Esophagus (tissue), 2 donors: ENCODE measurements at regions not wholly inside any gene's neighbourhood (a gene's known extent, or its start where the extent isn't known, plus 50 kb on each side); places are given as distances from the start of the nearest gene placed in this dataset.

Experiments used
- H3K27ac ChIP-seq, 2 donors: one replicate each; pipeline ENCODE4 v1.5.1; 2013; ENCODE audit warnings: low read depth in 2 of 2, mild to moderate bottlenecking in 2 of 2, inconsistent platforms in 1 of 2, low read length in 1 of 2, moderate library complexity in 1 of 2
- H3K27me3 ChIP-seq, 2 donors: one replicate each; pipeline ENCODE4 v1.6.1; 2013; ENCODE audit warnings: low read length in 2 of 2, control low read depth in 1 of 2, mild to moderate bottlenecking in 1 of 2; ENCODE audit not compliant: insufficient read depth in 2 of 2, control insufficient read depth in 1 of 2
- H3K36me3 ChIP-seq, 2 donors: one replicate each; pipeline ENCODE4 v1.6.1; 2013; ENCODE audit warnings: low read length in 1 of 2; ENCODE audit not compliant: control insufficient read depth in 2 of 2, insufficient read depth in 2 of 2
- H3K4me1 ChIP-seq, 2 donors: one replicate each; pipeline ENCODE4 v1.6.1; 2013; ENCODE audit warnings: low read length in 1 of 2; ENCODE audit not compliant: control insufficient read depth in 2 of 2, insufficient read depth in 2 of 2
- H3K4me3 ChIP-seq, 2 donors: one replicate each; pipeline ENCODE4 v1.5.1; 2013; ENCODE audit warnings: low read length in 2 of 2, mild to moderate bottlenecking in 2 of 2, low read depth in 1 of 2, moderate library complexity in 1 of 2
- H3K9me3 ChIP-seq, 2 donors: one replicate each; pipeline ENCODE4 v1.6.1; 2013; ENCODE audit warnings: mild to moderate bottlenecking in 2 of 2, low read depth in 1 of 2, low read length in 1 of 2, moderate library complexity in 1 of 2; ENCODE audit not compliant: control insufficient read depth in 2 of 2, insufficient read depth in 1 of 2
- WGBS, 2 donors: extraction: QIAGEN DNeasy Blood & Tissue Kit; methylation state at CpG; one replicate each; pipeline ENCODE4 v1.1.7; 2013; 5-methylcytosine and 5-hydroxymethylcytosine counted together
- donor health status: healthy with polysubstance abuse.
- donor health status: Bipolar disorder and iron deficiency.

- Histone ChIP-seq H3K36me3 (no peaks in the 10 kb centered on the region), H3K27me3 (no peaks in the 10 kb centered on the region), H3K4me1 (no peaks in the 10 kb centered on the region), H3K27ac (no peak overlapping the region), H3K4me3 (no peak overlapping the region), H3K9me3 (no peaks in the 10 kb centered on the region)
- WGBS, 2 donors: 86 to 100% methylated on average over 1 of the region's 1 CpG
These were observed 264.9 kb upstream of the FMN2 start for GRCh38 chr1:239826736-239827135.

GRCh38 chr1:239829535-239829934 lies 262.1 kb upstream of the FMN2 start:
- H3K36me3 ChIP-seq: no peaks in the 10 kb centered on the region
- no peaks in the 10 kb centered on the region for H3K27me3 ChIP-seq
- no peaks in the 10 kb centered on the region for H3K9me3 ChIP-seq
- H3K4me3 ChIP-seq: no peak overlapping the region
- no peak overlapping the region for H3K27ac ChIP-seq
- H3K4me1 ChIP-seq: no peaks in the 10 kb centered on the region
- 88 to 96% methylated on average over 1 of the region's 1 CpG for WGBS, 2 donors

- WGBS, 2 donors: 64 to 67% methylated on average over 5 of the region's 5 CpGs
These were observed 259.9 kb upstream of the FMN2 start for GRCh38 chr1:239831577-239832355.

GRCh38 chr1:239833723-239834122 lies 258.0 kb upstream of the FMN2 start:
- Histone ChIP-seq H3K27me3 (no peaks in the 10 kb centered on the region), H3K9me3 (no peaks in the 10 kb centered on the region), H3K36me3 (no peaks in the 10 kb centered on the region), H3K4me3 (no peak overlapping the region), H3K4me1 (no peaks in the 10 kb centered on the region), H3K27ac (no peak overlapping the region)
- WGBS, 2 donors: 18 to 22% methylated on average over 2 of the region's 2 CpGs

More at GRCh38 chr1:239831577-239832355, 259.9 kb upstream of the FMN2 start:
- Histone ChIP-seq H3K4me3 (no peak overlapping the region), H3K4me1 (no peaks in the 10 kb centered on the region), H3K36me3 (no peaks in the 10 kb centered on the region), H3K27ac (no peak overlapping the region), H3K27me3 (no peaks in the 10 kb centered on the region), H3K9me3 (no peaks in the 10 kb centered on the region)

- H3K27me3 ChIP-seq: no peaks in the 10 kb centered on the region
- no peak overlapping the region for H3K27ac ChIP-seq
- H3K36me3 ChIP-seq: no peaks in the 10 kb centered on the region
- 80 to 84% methylated on average over 7 of the region's 7 CpGs for WGBS, 2 donors
- H3K4me1 ChIP-seq: no peaks in the 10 kb centered on the region
- no peak overlapping the region for H3K4me3 ChIP-seq
- no peaks in the 10 kb centered on the region for H3K9me3 ChIP-seq
These were observed 255.7 kb upstream of the FMN2 start for GRCh38 chr1:239835946-239836440.

- H3K27me3 ChIP-seq: no peaks in the 10 kb centered on the region
- no peaks in the 10 kb centered on the region for H3K36me3 ChIP-seq
- no peaks in the 10 kb centered on the region for H3K4me1 ChIP-seq
- no peaks in the 10 kb centered on the region for H3K9me3 ChIP-seq
- no peak overlapping the region for H3K27ac ChIP-seq
- WGBS, 2 donors: 89 to 96% methylated on average over 1 of the region's 1 CpG
- no peak overlapping the region for H3K4me3 ChIP-seq
These were observed 251.3 kb upstream of the FMN2 start for GRCh38 chr1:239840336-239840735.

GRCh38 chr1:239840790-239841189 lies 250.9 kb upstream of the FMN2 start:
- no peaks in the 10 kb centered on the region for H3K27me3 ChIP-seq
- H3K9me3 ChIP-seq: no peaks in the 10 kb centered on the region
- H3K4me1 ChIP-seq: no peaks in the 10 kb centered on the region
- H3K27ac ChIP-seq: no peak overlapping the region
- WGBS, 2 donors: 70 to 73% methylated on average over 3 of the region's 3 CpGs
- H3K4me3 ChIP-seq: no peak overlapping the region
- no peaks in the 10 kb centered on the region for H3K36me3 ChIP-seq

GRCh38 chr1:239841631-239842030 lies 250.1 kb upstream of the FMN2 start:
- WGBS, 2 donors: 95 to 97% methylated on average over 2 of the region's 2 CpGs
- H3K4me3 ChIP-seq: no peak overlapping the region
- H3K27me3 ChIP-seq: no peaks in the 10 kb centered on the region
- no peak overlapping the region for H3K27ac ChIP-seq
- H3K36me3 ChIP-seq: no peaks in the 10 kb centered on the region
- H3K4me1 ChIP-seq: no peaks in the 10 kb centered on the region
- H3K9me3 ChIP-seq: no peaks in the 10 kb centered on the region

GRCh38 chr1:239843541-239843940 lies 248.1 kb upstream of the FMN2 start:
- Histone ChIP-seq H3K4me1 (no peaks in the 10 kb centered on the region), H3K27me3 (no peaks in the 10 kb centered on the region), H3K36me3 (no peaks in the 10 kb centered on the region), H3K9me3 (no peaks in the 10 kb centered on the region), H3K27ac (no peak overlapping the region), H3K4me3 (no peak overlapping the region)
- 67 to 70% methylated on average over 2 of the region's 2 CpGs for WGBS, 2 donors

GRCh38 chr1:239844833-239845232 lies 246.8 kb upstream of the FMN2 start:
- 83 to 89% methylated on average over 1 of the region's 1 CpG for WGBS, 2 donors
- no peaks in the 10 kb centered on the region for H3K27me3 ChIP-seq
- H3K4me3 ChIP-seq: no peak overlapping the region
- no peaks in the 10 kb centered on the region for H3K9me3 ChIP-seq
- H3K36me3 ChIP-seq: no peaks in the 10 kb centered on the region
- H3K27ac ChIP-seq: no peak overlapping the region
- no peaks in the 10 kb centered on the region for H3K4me1 ChIP-seq
